Testis (tissue), 2 donors: ENCODE measurements at regions not wholly inside any gene's neighbourhood (a gene's known extent, or its start where the extent isn't known, plus 50 kb on each side); places are given as distances from the start of the nearest gene placed in this dataset.

Experiments
- CTCF ChIP-seq, 3 experiments: fragments of 450-650 bp in 2 of 3; fragments of 200-600 bp in 1 of 3; sonication (generic) in 1 of 3; IDR thresholded peaks; one replicate each; pipeline ENCODE4 v1.5.1; 2016 to 2019; ENCODE audit warnings: antibody characterized with exemption in 3 of 3, mild to moderate bottlenecking in 2 of 3, moderate library complexity in 1 of 3
- POLR2A ChIP-seq: fragments of 450-650 bp; IDR thresholded peaks from one replicate; pipeline ENCODE4 v1.6.1; 2017; ENCODE audit warnings: antibody characterized with exemption, mild to moderate bottlenecking, moderate library complexity

DNA sequence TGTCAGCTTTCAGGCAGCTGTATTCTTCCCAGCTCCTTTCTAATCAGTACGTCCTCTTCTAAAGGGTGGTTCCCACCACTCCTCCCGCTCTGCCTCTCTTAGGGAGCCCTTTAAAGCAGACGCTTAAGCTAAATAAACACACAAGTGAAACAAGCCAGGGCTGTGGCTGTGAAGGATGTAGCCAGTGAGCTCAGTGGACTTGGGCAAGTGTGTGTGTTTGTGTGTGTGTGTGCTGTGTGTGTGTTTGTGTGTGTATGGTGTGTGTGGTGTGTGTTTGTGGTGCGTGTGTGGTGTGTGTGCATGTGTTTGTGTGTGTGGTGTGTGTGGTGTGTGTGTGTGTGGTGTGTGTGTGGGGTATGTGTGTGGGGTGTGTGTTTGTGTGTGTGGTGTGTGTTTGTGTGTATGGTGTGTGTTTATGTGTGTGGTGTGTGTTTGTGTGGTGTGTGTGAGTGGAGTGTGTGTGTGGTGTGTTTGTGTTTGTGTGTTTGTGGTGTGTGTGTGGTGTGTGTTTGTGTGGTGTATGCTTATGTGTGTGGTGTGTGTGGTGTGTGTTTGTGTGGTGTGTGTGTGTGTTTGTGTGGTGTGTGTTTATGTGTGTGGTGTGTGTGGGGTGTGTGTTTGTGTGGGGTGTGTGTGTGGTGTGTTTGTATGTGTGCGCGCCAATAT is 283.3 kb downstream of the PTTG2 start:
- TF ChIP-seq CTCF (IDR thresholded peaks at IDR 0.05) (no peak), POLR2A (no peak)
